Left lung (tissue), 4 donors: ENCODE measurements at regions not wholly inside any gene's neighbourhood (a gene's known extent, or its start where the extent isn't known, plus 50 kb on each side); places are given as distances from the start of the nearest gene placed in this dataset.

Experiments
- ATAC-seq: fragments of 200-7000 bp; cut with Tn5 transposase; one replicate; pipeline ENCODE4 v1.9.1; 2020; ENCODE audit warnings: moderate library complexity
- DNase-seq, 4 donors: peaks; one replicate each; pipeline ENCODE4 v3.0.0-alpha.2; 2013 to 2020
- H3K27ac ChIP-seq, 2 donors: fragments of 200-600 bp; sonication (generic) in 1 of 2; one replicate each; pipeline versions ENCODE4 v1.5.0 to v1.8.0; 2020 to 2021
- H3K27me3 ChIP-seq, 2 donors: fragments of 200-600 bp; sonication (generic) in 1 of 2; one replicate each; pipeline versions ENCODE4 v1.5.0 to v1.8.0; 2020 to 2021
- H3K36me3 ChIP-seq, 2 donors: fragments of 200-600 bp; sonication (generic) in 1 of 2; one replicate each; pipeline versions ENCODE4 v1.5.0 to v1.8.0; 2020 to 2021
- H3K4me1 ChIP-seq, 2 donors: fragments of 200-600 bp; one replicate each; pipeline ENCODE4 v1.8.0; 2021
- H3K4me3 ChIP-seq, 2 donors: fragments of 200-600 bp; sonication (generic) in 1 of 2; one replicate each; pipeline versions ENCODE4 v1.5.0 to v1.8.0; 2020 to 2021; ENCODE audit warnings: mild to moderate bottlenecking in 1 of 2
- H3K9me3 ChIP-seq, 2 donors: fragments of 200-600 bp; sonication (generic) in 1 of 2; one replicate each; pipeline versions ENCODE4 v1.5.0 to v1.8.0; 2020 to 2021
- intact Hi-C, 2 donors: fragments of 100-400 bp; cut with DNase I; formaldehyde crosslinking; loops; one replicate each; pipeline versions ENCODE4 v1.11.2 to v1.14.2; 2022
- TF ChIP-seq, protein P1 (sequence below), 2 donors: fragments of 200-600 bp; sonication (generic) in 1 of 2; IDR thresholded peaks; one replicate each; pipeline versions ENCODE4 v1.5.0 to v1.8.0; 2021; ENCODE audit warnings: antibody characterized with exemption in 2 of 2
- donor health status: DM: no; HTN: yes; CAD: no.
- donor health status: DM: no; HTN: no; CAD: no.

DNA sequence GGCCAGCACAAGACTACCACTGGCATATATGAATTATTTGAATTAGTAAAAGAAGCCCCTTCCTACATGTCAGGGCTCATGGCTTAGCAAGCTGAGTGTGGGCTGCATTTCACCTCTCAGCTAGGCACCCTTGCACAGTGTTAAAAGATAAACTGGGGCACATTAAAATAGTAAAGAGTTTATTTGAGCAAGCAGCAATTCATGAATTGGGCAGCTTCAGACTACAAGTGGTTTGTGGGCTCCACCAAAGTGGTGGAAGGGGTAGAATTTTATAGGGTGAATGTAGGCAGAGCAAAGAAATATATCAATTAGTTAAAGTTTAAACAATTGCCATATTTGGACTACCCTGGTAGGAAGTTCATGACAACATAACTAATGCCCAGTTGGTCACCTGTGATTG, 178.8 kb downstream of the PLPP3 start:
- no peak for DNase-seq
- TF ChIP-seq, protein P1, sequence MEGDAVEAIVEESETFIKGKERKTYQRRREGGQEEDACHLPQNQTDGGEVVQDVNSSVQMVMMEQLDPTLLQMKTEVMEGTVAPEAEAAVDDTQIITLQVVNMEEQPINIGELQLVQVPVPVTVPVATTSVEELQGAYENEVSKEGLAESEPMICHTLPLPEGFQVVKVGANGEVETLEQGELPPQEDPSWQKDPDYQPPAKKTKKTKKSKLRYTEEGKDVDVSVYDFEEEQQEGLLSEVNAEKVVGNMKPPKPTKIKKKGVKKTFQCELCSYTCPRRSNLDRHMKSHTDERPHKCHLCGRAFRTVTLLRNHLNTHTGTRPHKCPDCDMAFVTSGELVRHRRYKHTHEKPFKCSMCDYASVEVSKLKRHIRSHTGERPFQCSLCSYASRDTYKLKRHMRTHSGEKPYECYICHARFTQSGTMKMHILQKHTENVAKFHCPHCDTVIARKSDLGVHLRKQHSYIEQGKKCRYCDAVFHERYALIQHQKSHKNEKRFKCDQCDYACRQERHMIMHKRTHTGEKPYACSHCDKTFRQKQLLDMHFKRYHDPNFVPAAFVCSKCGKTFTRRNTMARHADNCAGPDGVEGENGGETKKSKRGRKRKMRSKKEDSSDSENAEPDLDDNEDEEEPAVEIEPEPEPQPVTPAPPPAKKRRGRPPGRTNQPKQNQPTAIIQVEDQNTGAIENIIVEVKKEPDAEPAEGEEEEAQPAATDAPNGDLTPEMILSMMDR (IDR thresholded peaks at IDR 0.05), result no peak
- H3K36me3 ChIP-seq, result no peaks in the 10 kb centered on the region
- no peaks in the 10 kb centered on the region for H3K27me3 ChIP-seq
- H3K27ac ChIP-seq, result no peak overlapping the region
- H3K4me1 ChIP-seq, result no peaks in the 10 kb centered on the region
- no peak overlapping the region for H3K4me3 ChIP-seq
- no peaks in the 10 kb centered on the region for H3K9me3 ChIP-seq
- intact Hi-C loops, result no loop called here
- no peak for ATAC-seq

DNA sequence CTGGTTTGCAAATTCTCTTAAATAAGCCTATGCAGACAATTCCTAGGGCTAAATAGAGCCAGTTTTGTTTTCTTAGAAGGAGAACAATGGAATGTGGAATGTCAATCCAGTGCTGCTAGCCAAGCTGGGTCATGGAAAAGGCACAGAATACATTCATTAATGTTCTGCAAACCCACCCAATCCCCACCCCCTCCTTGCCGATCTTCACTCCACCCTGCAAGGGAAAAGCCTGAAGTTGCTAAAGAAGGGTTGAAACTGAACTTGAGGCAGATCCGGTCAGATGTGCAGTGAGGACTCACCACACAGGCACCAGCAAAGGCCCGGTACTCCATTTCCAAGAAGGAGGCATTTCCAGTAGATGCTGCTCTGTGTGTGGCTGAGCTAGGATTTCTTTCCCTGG, 179.6 kb downstream of the PLPP3 start:
- Histone ChIP-seq H3K27me3 (no peaks in the 10 kb centered on the region), H3K9me3 (no peaks in the 10 kb centered on the region), H3K4me3 (no peak overlapping the region), H3K4me1 (no peaks in the 10 kb centered on the region), H3K27ac (no peak overlapping the region), H3K36me3 (no peaks in the 10 kb centered on the region)
- TF ChIP-seq, protein P1 (IDR thresholded peaks at IDR 0.05), result no peak
- intact Hi-C loops, result no loop called here
- no peak for ATAC-seq
- no peak for DNase-seq

DNA sequence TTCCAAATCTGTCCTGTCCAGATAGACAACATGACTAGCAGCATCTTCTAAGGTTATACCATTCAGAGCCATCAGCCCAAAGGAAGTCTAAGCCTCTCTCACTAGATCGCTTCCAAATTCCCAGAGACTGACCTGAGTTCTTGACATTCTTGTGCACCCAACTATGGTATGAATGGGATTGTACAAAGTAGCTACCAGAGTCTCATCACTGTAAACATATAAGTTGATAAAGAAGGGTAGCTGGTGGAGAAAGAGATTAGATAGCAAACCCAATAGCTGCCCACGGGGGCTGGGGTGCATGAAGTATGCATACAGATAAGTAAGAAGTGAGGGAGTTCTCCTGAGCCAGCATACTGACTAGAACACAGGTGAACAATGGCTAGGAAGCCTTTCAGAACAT, 180.0 kb downstream of the PLPP3 start:
- no peak overlapping the region for H3K4me3 ChIP-seq
- H3K4me1 ChIP-seq, result no peaks in the 10 kb centered on the region
- intact Hi-C loops, result no loop called here
- TF ChIP-seq, protein P1 (IDR thresholded peaks at IDR 0.05), result no peak
- ATAC-seq, result no peak
- no peaks in the 10 kb centered on the region for H3K27me3 ChIP-seq
- no peak overlapping the region for H3K27ac ChIP-seq
- no peaks in the 10 kb centered on the region for H3K36me3 ChIP-seq
- no peak for DNase-seq
- no peaks in the 10 kb centered on the region for H3K9me3 ChIP-seq

- H3K4me1 ChIP-seq, result no peaks in the 10 kb centered on the region
- intact Hi-C loops, result no loop called here
- ATAC-seq (no peak), DNase-seq (no peak)
- H3K27me3 ChIP-seq, result no peaks in the 10 kb centered on the region
- H3K9me3 ChIP-seq, result no peaks in the 10 kb centered on the region
- TF ChIP-seq, protein P1 (IDR thresholded peaks at IDR 0.05), result no peak
- H3K4me3 ChIP-seq, result no peak overlapping the region
- no peaks in the 10 kb centered on the region for H3K36me3 ChIP-seq
- no peak overlapping the region for H3K27ac ChIP-seq
These were observed 181.5 kb downstream of the PLPP3 start for GRCh38 chr1:56397811-56398231.

DNA sequence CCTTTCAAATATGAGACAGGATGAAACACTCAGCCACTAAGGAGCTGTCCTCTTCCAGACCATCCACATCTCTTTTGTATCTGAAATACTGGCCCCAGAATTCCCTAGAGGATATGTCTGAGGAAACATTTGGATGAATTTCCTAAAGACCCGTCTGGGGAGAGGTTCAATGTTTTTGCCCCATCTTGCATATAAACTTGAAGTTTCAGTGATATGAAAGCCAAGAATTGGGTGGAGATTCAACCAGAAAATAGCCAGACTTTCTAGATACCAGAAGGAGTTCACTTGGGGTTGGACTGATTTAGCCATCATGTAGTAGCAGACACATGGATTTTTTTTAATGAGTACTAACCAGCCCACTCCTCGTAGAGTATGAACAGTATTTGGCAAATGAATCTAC, 182.0 kb downstream of the PLPP3 start:
- Histone ChIP-seq H3K36me3 (no peaks in the 10 kb centered on the region), H3K9me3 (no peaks in the 10 kb centered on the region), H3K27ac (no peak overlapping the region), H3K4me1 (no peaks in the 10 kb centered on the region), H3K27me3 (no peaks in the 10 kb centered on the region), H3K4me3 (no peak overlapping the region)
- intact Hi-C loops, result no loop called here
- DNase-seq (no peak), ATAC-seq (no peak)
- TF ChIP-seq, protein P1 (IDR thresholded peaks at IDR 0.05), result no peak
